ENCODE measurements at regions not wholly inside any gene's neighbourhood (a gene's known extent, or its start where the extent isn't known, plus 50 kb on each side); places are given as distances from the start of the nearest gene placed in this dataset.

DNA sequence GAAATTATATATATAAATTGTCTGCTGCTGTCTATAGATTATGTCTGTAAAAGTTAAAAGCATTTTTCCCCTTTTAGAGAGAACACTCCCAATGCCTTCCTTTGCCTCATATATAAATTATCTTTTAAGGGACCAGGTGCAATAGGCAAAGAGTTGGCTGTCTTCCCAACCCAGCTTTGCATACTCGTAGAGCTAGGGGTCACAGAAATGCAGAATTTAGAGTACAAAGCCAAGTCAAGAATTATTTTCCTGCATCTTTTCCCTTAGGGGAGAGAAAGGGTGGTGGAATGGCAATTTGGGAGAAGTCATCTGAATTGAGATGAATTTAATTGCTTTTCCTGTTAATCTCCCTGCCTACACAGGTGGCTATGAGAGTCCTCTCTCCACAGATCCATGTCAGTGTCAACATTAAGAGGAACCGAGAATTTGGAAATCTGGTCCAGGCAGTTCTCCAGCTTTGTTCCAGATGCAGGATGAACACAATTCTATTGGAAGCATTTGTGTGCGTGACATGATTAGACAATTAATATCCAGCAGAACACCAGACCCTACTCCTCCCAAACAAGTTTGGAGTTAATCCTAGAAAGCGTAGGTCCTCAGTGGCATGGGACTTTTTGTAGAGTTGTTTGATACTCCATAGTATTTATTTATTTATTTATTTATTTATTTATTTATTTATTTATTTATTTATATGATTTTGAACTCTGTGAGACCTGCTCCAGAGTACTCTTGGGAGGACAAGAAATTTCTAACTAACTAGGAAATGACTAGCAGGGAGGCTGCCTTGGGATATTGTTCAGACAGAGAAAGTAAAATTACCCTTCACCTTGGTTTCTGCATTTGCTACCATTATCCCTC lies 80.3 kb upstream of the SKAP2 start:
- H3K9me3 ChIP-seq: peaks cover 6% of the 10 kb centered on the region; the same call in 1 of the 2 replicates
- no peaks in the 10 kb centered on the region for H4K20me1 ChIP-seq (ENCODE audit: insufficient read depth)
- no peaks in the 10 kb centered on the region for H3K4me1 ChIP-seq (ENCODE audit: control insufficient read depth in 1 of 2, insufficient read depth in 2 of 2, low read depth in 1 of 2, low read length in 1 of 2)
- H3K27me3 ChIP-seq (ENCODE audit: insufficient read depth): no peaks in the 10 kb centered on the region; the same call in 1 of the 2 replicates
- H3K9ac ChIP-seq: no peak overlapping the region
- CTCF ChIA-PET: interaction anchor here (1.2 kb wide), 1 partner anchor 48 kb away, joined by 3 read pairs; no protein-coding TSS in a partner anchor
- no peak overlapping the region for H3K4me3 ChIP-seq (ENCODE audit: low read depth in 2 of 2, low read length in 1 of 2)
- DNase-seq: no peak
- H3K27ac ChIP-seq (ENCODE audit: low read depth in 2 of 2, low read length in 1 of 2): no peak overlapping the region
- peaks cover 3% of the 10 kb centered on the region for H3F3A ChIP-seq (replicated peaks; ENCODE audit: insufficient read depth)
- no peak for TF ChIP-seq CHD2 (IDR thresholded peaks at IDR 0.05; ENCODE audit: low read length, partially characterized antibody)
- no peak for TF ChIP-seq TEAD4 (IDR thresholded peaks at IDR 0.05; ENCODE audit: borderline replicate concordance, insufficient read depth)
- TF ChIP-seq RCOR1 (IDR thresholded peaks at IDR 0.05; ENCODE audit: low read length): no peak
- TF ChIP-seq MEF2A (IDR thresholded peaks at IDR 0.05; ENCODE audit: borderline replicate concordance, low read depth): no peak
- TF ChIP-seq TCF12 (IDR thresholded peaks at IDR 0.05): no peak
- TF ChIP-seq, protein P1, sequence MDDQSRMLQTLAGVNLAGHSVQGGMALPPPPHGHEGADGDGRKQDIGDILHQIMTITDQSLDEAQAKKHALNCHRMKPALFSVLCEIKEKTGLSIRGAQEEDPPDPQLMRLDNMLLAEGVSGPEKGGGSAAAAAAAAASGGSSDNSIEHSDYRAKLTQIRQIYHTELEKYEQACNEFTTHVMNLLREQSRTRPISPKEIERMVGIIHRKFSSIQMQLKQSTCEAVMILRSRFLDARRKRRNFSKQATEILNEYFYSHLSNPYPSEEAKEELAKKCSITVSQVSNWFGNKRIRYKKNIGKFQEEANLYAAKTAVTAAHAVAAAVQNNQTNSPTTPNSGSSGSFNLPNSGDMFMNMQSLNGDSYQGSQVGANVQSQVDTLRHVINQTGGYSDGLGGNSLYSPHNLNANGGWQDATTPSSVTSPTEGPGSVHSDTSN (IDR thresholded peaks at IDR 0.05): no peak
- no peak for TF ChIP-seq RXRA (IDR thresholded peaks at IDR 0.05; ENCODE audit: borderline replicate concordance, low read depth)
- TF ChIP-seq EP300 (IDR thresholded peaks at IDR 0.05; ENCODE audit: borderline replicate concordance in 1 of 2, low read depth in 1 of 2, low read length in 1 of 2): no peak
- TF ChIP-seq GATA2 (CRISPR knock-in tag; IDR thresholded peaks at IDR 0.05): no peak
- TF ChIP-seq, protein P2, sequence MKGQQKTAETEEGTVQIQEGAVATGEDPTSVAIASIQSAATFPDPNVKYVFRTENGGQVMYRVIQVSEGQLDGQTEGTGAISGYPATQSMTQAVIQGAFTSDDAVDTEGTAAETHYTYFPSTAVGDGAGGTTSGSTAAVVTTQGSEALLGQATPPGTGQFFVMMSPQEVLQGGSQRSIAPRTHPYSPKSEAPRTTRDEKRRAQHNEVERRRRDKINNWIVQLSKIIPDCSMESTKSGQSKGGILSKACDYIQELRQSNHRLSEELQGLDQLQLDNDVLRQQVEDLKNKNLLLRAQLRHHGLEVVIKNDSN (IDR thresholded peaks at IDR 0.05; ENCODE audit: borderline replicate concordance, low read depth): no peak
- TF ChIP-seq, protein P3, sequence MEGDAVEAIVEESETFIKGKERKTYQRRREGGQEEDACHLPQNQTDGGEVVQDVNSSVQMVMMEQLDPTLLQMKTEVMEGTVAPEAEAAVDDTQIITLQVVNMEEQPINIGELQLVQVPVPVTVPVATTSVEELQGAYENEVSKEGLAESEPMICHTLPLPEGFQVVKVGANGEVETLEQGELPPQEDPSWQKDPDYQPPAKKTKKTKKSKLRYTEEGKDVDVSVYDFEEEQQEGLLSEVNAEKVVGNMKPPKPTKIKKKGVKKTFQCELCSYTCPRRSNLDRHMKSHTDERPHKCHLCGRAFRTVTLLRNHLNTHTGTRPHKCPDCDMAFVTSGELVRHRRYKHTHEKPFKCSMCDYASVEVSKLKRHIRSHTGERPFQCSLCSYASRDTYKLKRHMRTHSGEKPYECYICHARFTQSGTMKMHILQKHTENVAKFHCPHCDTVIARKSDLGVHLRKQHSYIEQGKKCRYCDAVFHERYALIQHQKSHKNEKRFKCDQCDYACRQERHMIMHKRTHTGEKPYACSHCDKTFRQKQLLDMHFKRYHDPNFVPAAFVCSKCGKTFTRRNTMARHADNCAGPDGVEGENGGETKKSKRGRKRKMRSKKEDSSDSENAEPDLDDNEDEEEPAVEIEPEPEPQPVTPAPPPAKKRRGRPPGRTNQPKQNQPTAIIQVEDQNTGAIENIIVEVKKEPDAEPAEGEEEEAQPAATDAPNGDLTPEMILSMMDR (IDR thresholded peaks at IDR 0.05): no peak
- no peaks in the 10 kb centered on the region for H3K9me2 ChIP-seq
- POLR2A ChIA-PET: no interaction called here
- no peak overlapping the region for H2AFZ ChIP-seq (ENCODE audit: low read depth)
- H3K79me2 ChIP-seq (ENCODE audit: insufficient read depth): no peaks in the 10 kb centered on the region
- 19% methylated on average over 4 of the region's 4 CpGs for WGBS (ENCODE audit: low lambda C conversion rate)
- H3K4me2 ChIP-seq: no peak overlapping the region
- no peaks in the 10 kb centered on the region for H3K36me3 ChIP-seq (replicated peaks in 1 of 2; ENCODE audit: control insufficient read depth in 1 of 2, insufficient read depth in 2 of 2, low read length in 1 of 2)

DNA sequence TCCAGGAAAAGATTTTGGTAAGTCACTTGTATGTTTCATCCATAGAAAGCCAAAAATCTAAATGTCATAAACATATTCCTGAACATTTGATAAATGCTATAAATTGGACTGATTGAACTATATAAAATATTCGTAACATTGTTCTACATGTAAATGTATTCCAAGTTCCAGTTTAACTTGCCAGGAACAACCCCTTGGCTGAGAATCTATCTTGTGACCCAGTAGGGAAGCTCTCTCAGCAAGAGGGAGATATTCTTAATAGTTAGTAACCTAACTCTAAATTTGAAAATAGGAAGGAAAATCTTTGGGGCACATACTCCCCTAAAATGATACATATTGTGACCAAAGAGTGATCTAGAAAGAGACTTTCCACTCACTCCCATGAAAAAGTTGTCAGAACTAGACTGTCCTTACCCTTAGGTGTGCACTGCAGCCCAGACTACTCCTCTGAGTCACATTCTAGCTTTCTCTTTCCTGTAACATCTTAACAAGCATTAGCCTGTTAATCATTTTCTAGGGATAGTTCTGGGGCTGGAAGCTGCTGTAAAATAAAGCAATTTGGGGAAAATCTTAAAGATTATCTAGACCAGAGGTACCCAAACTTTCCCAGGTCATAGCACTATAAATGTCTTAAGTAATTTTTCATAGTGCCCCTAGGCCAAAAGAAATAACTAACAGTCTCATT lies 73.7 kb upstream of the SKAP2 start:
- Histone ChIP-seq H3K27me3 (ENCODE audit: insufficient read depth) (no peaks in the 10 kb centered on the region; the same call in 1 of the 2 replicates), H3K9ac (no peak overlapping the region), H3K27ac (ENCODE audit: low read depth in 2 of 2, low read length in 1 of 2) (no peak overlapping the region), H3K9me3 (0 out of 2 replicates have a peak, but pooled peaks cover 1% of the 10 kb centered on the region), H2AFZ (ENCODE audit: low read depth) (no peak overlapping the region), H4K20me1 (ENCODE audit: insufficient read depth) (no peaks in the 10 kb centered on the region), H3K4me3 (ENCODE audit: low read depth in 2 of 2, low read length in 1 of 2) (no peak overlapping the region), H3K4me2 (no peak overlapping the region), H3K79me2 (ENCODE audit: insufficient read depth) (no peaks in the 10 kb centered on the region), H3K4me1 (ENCODE audit: control insufficient read depth in 1 of 2, insufficient read depth in 2 of 2, low read depth in 1 of 2, low read length in 1 of 2) (no peaks in the 10 kb centered on the region), H3K9me2 (no peaks in the 10 kb centered on the region), H3F3A (replicated peaks; ENCODE audit: insufficient read depth) (peaks cover 1% of the 10 kb centered on the region), H3K36me3 (replicated peaks in 1 of 2; ENCODE audit: control insufficient read depth in 1 of 2, insufficient read depth in 2 of 2, low read length in 1 of 2) (no peaks in the 10 kb centered on the region)
- POLR2A ChIA-PET: no interaction called here
- CTCF ChIA-PET: no interaction called here
- DNase-seq: no peak
- WGBS (ENCODE audit: low lambda C conversion rate): 6% methylated on average over 1 of the region's 1 CpG
- TF ChIP-seq NFIC (IDR thresholded peaks at IDR 0.05; ENCODE audit: borderline replicate concordance) (no peak), RCOR1 (IDR thresholded peaks at IDR 0.05; ENCODE audit: low read length) (no peak), TCF12 (IDR thresholded peaks at IDR 0.05) (no peak), NRF1 (IDR thresholded peaks at IDR 0.05; ENCODE audit: low read depth, low read length) (no peak), YY1 (IDR thresholded peaks at IDR 0.05; ENCODE audit: low read depth) (no peak), GATA2 (CRISPR knock-in tag; IDR thresholded peaks at IDR 0.05) (no peak), RAD21 (IDR thresholded peaks at IDR 0.05; ENCODE audit: low read length) (no peak), GABPA (IDR thresholded peaks at IDR 0.05; ENCODE audit: low read depth) (no peak), ELF1 (IDR thresholded peaks at IDR 0.05) (no peak), SMC3 (IDR thresholded peaks at IDR 0.05; ENCODE audit: low read depth, low read length) (no peak)
- TF ChIP-seq, protein P4, sequence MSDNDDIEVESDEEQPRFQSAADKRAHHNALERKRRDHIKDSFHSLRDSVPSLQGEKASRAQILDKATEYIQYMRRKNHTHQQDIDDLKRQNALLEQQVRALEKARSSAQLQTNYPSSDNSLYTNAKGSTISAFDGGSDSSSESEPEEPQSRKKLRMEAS (IDR thresholded peaks at IDR 0.05; ENCODE audit: low read depth): no peak
- TF ChIP-seq, protein P5, sequence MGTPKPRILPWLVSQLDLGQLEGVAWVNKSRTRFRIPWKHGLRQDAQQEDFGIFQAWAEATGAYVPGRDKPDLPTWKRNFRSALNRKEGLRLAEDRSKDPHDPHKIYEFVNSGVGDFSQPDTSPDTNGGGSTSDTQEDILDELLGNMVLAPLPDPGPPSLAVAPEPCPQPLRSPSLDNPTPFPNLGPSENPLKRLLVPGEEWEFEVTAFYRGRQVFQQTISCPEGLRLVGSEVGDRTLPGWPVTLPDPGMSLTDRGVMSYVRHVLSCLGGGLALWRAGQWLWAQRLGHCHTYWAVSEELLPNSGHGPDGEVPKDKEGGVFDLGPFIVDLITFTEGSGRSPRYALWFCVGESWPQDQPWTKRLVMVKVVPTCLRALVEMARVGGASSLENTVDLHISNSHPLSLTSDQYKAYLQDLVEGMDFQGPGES (IDR thresholded peaks at IDR 0.05; ENCODE audit: low read depth, low read length): no peak
- TF ChIP-seq, protein P6, sequence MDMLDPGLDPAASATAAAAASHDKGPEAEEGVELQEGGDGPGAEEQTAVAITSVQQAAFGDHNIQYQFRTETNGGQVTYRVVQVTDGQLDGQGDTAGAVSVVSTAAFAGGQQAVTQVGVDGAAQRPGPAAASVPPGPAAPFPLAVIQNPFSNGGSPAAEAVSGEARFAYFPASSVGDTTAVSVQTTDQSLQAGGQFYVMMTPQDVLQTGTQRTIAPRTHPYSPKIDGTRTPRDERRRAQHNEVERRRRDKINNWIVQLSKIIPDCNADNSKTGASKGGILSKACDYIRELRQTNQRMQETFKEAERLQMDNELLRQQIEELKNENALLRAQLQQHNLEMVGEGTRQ (IDR thresholded peaks at IDR 0.05; ENCODE audit: borderline replicate concordance, low read depth, low read length): no peak
